Karpas-422 (cell line): ENCODE measurements at regions not wholly inside any gene's neighbourhood (a gene's known extent, or its start where the extent isn't known, plus 50 kb on each side); places are given as distances from the start of the nearest gene placed in this dataset.
"Not testable (repeated sequence)": the region's sequence is repeated elsewhere in the genome, so short reads cannot be mapped to it uniquely, and the experiment has no call there.

Experiments
- DNase-seq: peaks from one replicate; pipeline ENCODE4 v3.0.0-alpha.2; 2015
- H2AFZ ChIP-seq: fragments of 200-600 bp; sonication (generic); 2 replicates; pipeline ENCODE4 v1.6.1; 2014; ENCODE audit warnings: antibody characterized with exemption, low read length, mixed read lengths
- H3K27ac ChIP-seq: fragments of 200-600 bp; sonication (generic); 2 replicates; pipeline ENCODE4 v1.5.1; 2014; ENCODE audit warnings: mild to moderate bottlenecking, low read length, moderate library complexity
- H3K27me3 ChIP-seq: fragments of 200-600 bp; sonication (generic); 2 replicates; pipeline ENCODE4 v1.6.1; 2014; ENCODE audit warnings: low read length, mixed read lengths
- H3K36me3 ChIP-seq: fragments of 200-600 bp; sonication (generic); 2 replicates; pipeline ENCODE4 v1.6.1; 2014; ENCODE audit warnings: low read length, mixed read lengths; ENCODE audit not compliant: insufficient read depth
- H3K4me1 ChIP-seq: fragments of 200-600 bp; sonication (generic); 2 replicates; pipeline ENCODE4 v1.6.1; 2014; ENCODE audit warnings: mild to moderate bottlenecking, low read length, mixed read lengths
- H3K4me2 ChIP-seq: fragments of 200-600 bp; sonication (generic); 2 replicates; pipeline ENCODE4 v1.6.1; 2014; ENCODE audit warnings: low read length, low read depth, mild to moderate bottlenecking; ENCODE audit not compliant: poor library complexity, severe bottlenecking
- H3K4me3 ChIP-seq: fragments of 200-600 bp; sonication (generic); 2 replicates; pipeline ENCODE4 v1.5.1; 2014; ENCODE audit warnings: mild to moderate bottlenecking, antibody characterized with exemption, low read length, mixed read lengths
- H3K79me2 ChIP-seq: fragments of 200-600 bp; sonication (generic); 2 replicates; pipeline ENCODE4 v1.6.1; 2014; ENCODE audit warnings: mild to moderate bottlenecking, low read length, mixed read lengths
- H3K9ac ChIP-seq: fragments of 200-600 bp; sonication (generic); 2 replicates; pipeline ENCODE4 v1.6.0; 2014; ENCODE audit warnings: low read length
- H3K9me2 ChIP-seq: fragments of 200-600 bp; sonication (generic), shearing (Covaris generic); replicated peaks from 2 replicates; pipeline ENCODE4 v1.6.0; 2014; ENCODE audit warnings: mild to moderate bottlenecking, low read length, moderate library complexity; ENCODE audit not compliant: insufficient read depth
- H3K9me3 ChIP-seq: fragments of 300-700, 200-600 bp; sonication (generic); 2 replicates; pipeline ENCODE4 v1.6.1; 2014; ENCODE audit warnings: low read length, mixed read lengths
- H4K20me1 ChIP-seq: fragments of 200-600 bp; sonication (generic); 2 replicates; pipeline ENCODE4 v1.6.1; 2014; ENCODE audit warnings: mild to moderate bottlenecking, antibody characterized with exemption, low read length, low read depth; ENCODE audit not compliant: insufficient read depth

DNA sequence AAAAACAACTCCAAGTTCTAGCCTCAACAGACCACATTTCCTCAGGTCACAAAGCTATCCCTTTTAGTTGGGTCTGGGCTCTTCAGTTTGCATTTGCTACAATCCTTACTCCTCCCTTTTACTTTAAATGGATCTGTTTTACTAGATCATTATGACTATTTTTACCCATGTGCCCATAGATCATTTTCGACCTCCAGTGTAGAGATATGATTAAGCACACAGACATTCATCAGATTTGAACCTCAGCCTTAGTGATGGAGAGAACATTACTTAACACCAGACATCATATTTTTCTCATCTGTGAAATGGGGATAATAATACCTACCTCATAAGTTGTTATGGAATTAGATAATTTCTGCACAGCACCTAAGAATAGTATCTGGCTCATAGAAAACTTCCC lies 141.9 kb downstream of the NPR3 start:
- Histone ChIP-seq H3K27ac (no peak overlapping the region), H3K27me3 (no peaks in the 10 kb centered on the region), H2AFZ (no peak overlapping the region), H3K9me2 (no peaks in the 10 kb centered on the region), H3K79me2 (no peaks in the 10 kb centered on the region), H4K20me1 (no peaks in the 10 kb centered on the region), H3K4me1 (no peaks in the 10 kb centered on the region), H3K4me2 (no peak overlapping the region), H3K36me3 (no peaks in the 10 kb centered on the region), H3K4me3 (no peak overlapping the region), H3K9ac (no peak overlapping the region), H3K9me3 (peaks cover 10% of the 10 kb centered on the region; the same call in 1 of the 2 replicates)
- no peak for DNase-seq

DNA sequence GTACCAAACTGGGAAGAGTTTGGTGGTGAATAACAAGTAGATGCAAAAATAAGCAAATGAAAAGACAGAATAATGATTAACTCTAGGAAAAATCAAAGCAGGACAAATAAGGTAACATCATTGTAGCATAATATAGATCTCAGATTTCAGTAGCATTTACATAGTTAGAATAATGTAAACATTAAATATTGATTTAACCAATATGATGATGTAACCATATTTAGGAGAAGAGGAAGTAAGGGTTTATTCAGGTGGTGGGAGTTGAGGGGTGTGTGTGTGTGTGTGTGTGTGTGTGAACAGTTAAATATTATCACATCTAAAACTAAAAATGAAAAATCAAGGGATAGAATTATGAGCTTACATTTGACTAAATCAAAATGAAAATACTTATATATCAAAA lies 143.4 kb downstream of the NPR3 start:
- H4K20me1 ChIP-seq: no peaks in the 10 kb centered on the region
- no peaks in the 10 kb centered on the region for H3K4me1 ChIP-seq
- H3K27ac ChIP-seq: no peak overlapping the region
- H3K4me3 ChIP-seq: no peak overlapping the region
- H3K9ac ChIP-seq: no peak overlapping the region
- H3K9me3 ChIP-seq: peaks cover 15% of the 10 kb centered on the region; the same call in 1 of the 2 replicates
- H3K36me3 ChIP-seq: no peaks in the 10 kb centered on the region
- no peaks in the 10 kb centered on the region for H3K27me3 ChIP-seq
- no peaks in the 10 kb centered on the region for H3K79me2 ChIP-seq
- DNase-seq: no peak
- H3K4me2 ChIP-seq: no peak overlapping the region
- no peak overlapping the region for H2AFZ ChIP-seq
- H3K9me2 ChIP-seq: no peaks in the 10 kb centered on the region

- no peaks in the 10 kb centered on the region for H3K9me2 ChIP-seq
- no peak overlapping the region for H3K4me2 ChIP-seq
- no peaks in the 10 kb centered on the region for H3K4me1 ChIP-seq
- H3K27me3 ChIP-seq: no peaks in the 10 kb centered on the region
- H4K20me1 ChIP-seq: no peaks in the 10 kb centered on the region
- no peaks in the 10 kb centered on the region for H3K79me2 ChIP-seq
- H3K9me3 ChIP-seq: peaks cover 16% of the 10 kb centered on the region; the same call in 1 of the 2 replicates
- no peak overlapping the region for H3K27ac ChIP-seq
- DNase-seq: no peak
- H3K4me3 ChIP-seq: no peak overlapping the region
- H3K9ac ChIP-seq: no peak overlapping the region
- H2AFZ ChIP-seq: no peak overlapping the region
- no peaks in the 10 kb centered on the region for H3K36me3 ChIP-seq
These were observed 148.1 kb downstream of the NPR3 start for GRCh38 chr5:32859211-32859641.

DNA sequence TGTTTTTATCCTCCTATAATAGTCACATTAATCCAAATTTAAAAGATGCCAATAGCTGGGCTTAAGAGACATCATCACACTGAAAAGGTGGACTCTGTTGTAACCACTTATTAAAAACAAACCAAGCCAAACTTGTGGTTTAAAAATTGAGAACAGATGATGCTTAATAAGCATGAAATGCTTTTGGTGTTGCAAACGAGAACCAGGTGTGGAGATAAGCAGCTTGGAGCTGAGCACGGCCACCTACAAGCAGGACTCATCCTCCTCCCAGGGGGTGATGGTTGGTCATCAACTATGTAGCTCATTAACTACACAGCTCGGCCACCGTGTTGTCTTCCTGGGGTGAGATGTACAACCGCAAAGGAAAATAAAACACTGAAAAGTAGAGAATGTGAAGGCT lies 154.4 kb downstream of the NPR3 start:
- no peaks in the 10 kb centered on the region for H3K79me2 ChIP-seq
- no peak for DNase-seq
- no peaks in the 10 kb centered on the region for H3K36me3 ChIP-seq
- H3K4me1 ChIP-seq: no peaks in the 10 kb centered on the region
- H3K9me2 ChIP-seq: no peaks in the 10 kb centered on the region
- H3K9me3 ChIP-seq: no peaks in the 10 kb centered on the region
- H4K20me1 ChIP-seq: no peaks in the 10 kb centered on the region
- H2AFZ ChIP-seq: no peak overlapping the region
- H3K9ac ChIP-seq: no peak overlapping the region
- H3K4me2 ChIP-seq: no peak overlapping the region
- no peak overlapping the region for H3K4me3 ChIP-seq
- no peak overlapping the region for H3K27ac ChIP-seq
- H3K27me3 ChIP-seq: no peaks in the 10 kb centered on the region

DNA sequence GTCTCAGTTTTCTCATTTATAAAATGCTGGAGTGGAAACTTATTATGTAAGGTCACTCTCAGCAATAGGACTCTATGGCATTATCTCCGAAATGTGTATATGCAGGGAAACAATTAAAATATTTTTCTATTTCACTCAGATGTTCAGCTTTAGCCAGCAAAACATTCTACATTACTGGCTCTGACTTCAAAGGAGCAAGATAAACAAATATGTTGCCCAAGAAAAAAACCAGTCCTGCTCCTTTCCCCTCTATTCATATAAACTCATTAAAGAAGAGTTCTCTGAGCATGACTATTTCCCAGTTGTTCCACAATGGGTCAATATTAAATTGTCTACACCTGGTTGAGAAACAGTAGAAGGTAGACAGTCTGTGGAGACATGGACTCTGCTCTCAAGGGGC lies 155.0 kb downstream of the NPR3 start:
- Histone ChIP-seq H3K27me3 (no peaks in the 10 kb centered on the region), H4K20me1 (no peaks in the 10 kb centered on the region), H3K4me1 (no peaks in the 10 kb centered on the region), H3K4me2 (no peak overlapping the region), H3K79me2 (no peaks in the 10 kb centered on the region), H3K9ac (no peak overlapping the region), H2AFZ (no peak overlapping the region), H3K36me3 (no peaks in the 10 kb centered on the region), H3K9me2 (no peaks in the 10 kb centered on the region), H3K4me3 (no peak overlapping the region), H3K27ac (no peak overlapping the region), H3K9me3 (no peaks in the 10 kb centered on the region)
- no peak for DNase-seq

DNA sequence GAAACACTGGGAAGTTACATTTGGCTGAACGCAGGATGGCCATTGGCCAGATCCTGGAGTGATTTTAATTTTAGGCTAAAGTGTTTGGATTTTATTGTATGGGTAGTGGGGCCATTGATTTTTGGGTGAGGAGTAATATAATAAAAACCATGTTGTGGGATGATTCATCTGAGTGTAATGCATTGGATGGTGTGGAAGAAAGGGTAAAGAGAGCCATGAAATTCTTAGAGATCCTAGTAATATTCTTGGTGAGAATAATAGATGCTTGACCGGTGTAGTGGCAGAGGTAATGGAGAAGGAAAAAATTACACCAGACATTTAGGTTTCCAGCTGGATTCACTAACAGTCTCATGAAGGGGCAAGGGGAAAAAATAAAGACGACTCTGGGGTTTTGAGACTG lies 158.1 kb downstream of the NPR3 start:
- no peaks in the 10 kb centered on the region for H3K4me1 ChIP-seq
- H3K4me3 ChIP-seq: no peak overlapping the region
- DNase-seq: no peak
- H3K36me3 ChIP-seq: no peaks in the 10 kb centered on the region
- no peak overlapping the region for H3K4me2 ChIP-seq
- H3K27me3 ChIP-seq: no peaks in the 10 kb centered on the region
- H3K79me2 ChIP-seq: no peaks in the 10 kb centered on the region
- no peaks in the 10 kb centered on the region for H3K9me3 ChIP-seq
- no peak overlapping the region for H3K27ac ChIP-seq
- H4K20me1 ChIP-seq: no peaks in the 10 kb centered on the region
- H3K9ac ChIP-seq: no peak overlapping the region
- no peak overlapping the region for H2AFZ ChIP-seq
- H3K9me2 ChIP-seq: no peaks in the 10 kb centered on the region

- Histone ChIP-seq H3K27me3 (no peaks in the 10 kb centered on the region), H3K9me2 (no peaks in the 10 kb centered on the region; the same call in 1 of the 2 replicates), H2AFZ (no peak overlapping the region), H3K79me2 (no peaks in the 10 kb centered on the region), H3K9ac (no peak overlapping the region), H3K4me2 (no peak overlapping the region), H3K4me3 (no peak overlapping the region), H4K20me1 (no peaks in the 10 kb centered on the region), H3K9me3 (peaks cover 9% of the 10 kb centered on the region; the same call in 1 of the 2 replicates), H3K36me3 (no peaks in the 10 kb centered on the region), H3K27ac (no peak overlapping the region), H3K4me1 (no peaks in the 10 kb centered on the region)
- DNase-seq: no peak
These were observed 165.7 kb downstream of the NPR3 start for GRCh38 chr5:32876791-32877190.

GRCh38 chr5:32879364-32879763 lies 168.2 kb downstream of the NPR3 start:
- H3K4me1 ChIP-seq, H3K9ac ChIP-seq, H4K20me1 ChIP-seq, H3K27me3 ChIP-seq, H3K4me2 ChIP-seq, H3K9me2 ChIP-seq, H3K36me3 ChIP-seq, H2AFZ ChIP-seq, H3K4me3 ChIP-seq, DNase-seq, H3K27ac ChIP-seq, H3K79me2 ChIP-seq: not testable (repeated sequence)
- H3K9me3 ChIP-seq: peaks cover 17% of the 10 kb centered on the region

GRCh38 chr5:32880796-32881195 lies 169.7 kb downstream of the NPR3 start:
- no peak overlapping the region for H3K4me3 ChIP-seq
- no peak for DNase-seq
- no peak overlapping the region for H2AFZ ChIP-seq
- H3K4me2 ChIP-seq: no peak overlapping the region
- H3K36me3 ChIP-seq: no peaks in the 10 kb centered on the region
- no peaks in the 10 kb centered on the region; the same call in 1 of the 2 replicates for H3K9me2 ChIP-seq
- no peak overlapping the region for H3K9ac ChIP-seq
- no peaks in the 10 kb centered on the region for H3K79me2 ChIP-seq
- peaks cover 17% of the 10 kb centered on the region for H3K9me3 ChIP-seq
- H4K20me1 ChIP-seq: no peaks in the 10 kb centered on the region
- no peaks in the 10 kb centered on the region for H3K27me3 ChIP-seq
- no peaks in the 10 kb centered on the region for H3K4me1 ChIP-seq
- no peak overlapping the region for H3K27ac ChIP-seq
